HPDE6-E6E7 (cell line): ENCODE measurements at regions not wholly inside any gene's neighbourhood (a gene's known extent, or its start where the extent isn't known, plus 50 kb on each side); places are given as distances from the start of the nearest gene placed in this dataset.

Source experiments
- DNase-seq: peaks from one replicate; pipeline ENCODE4 v3.0.0; 2011; ENCODE audit warnings: missing footprints; ENCODE audit errors: extremely low spot score

DNA sequence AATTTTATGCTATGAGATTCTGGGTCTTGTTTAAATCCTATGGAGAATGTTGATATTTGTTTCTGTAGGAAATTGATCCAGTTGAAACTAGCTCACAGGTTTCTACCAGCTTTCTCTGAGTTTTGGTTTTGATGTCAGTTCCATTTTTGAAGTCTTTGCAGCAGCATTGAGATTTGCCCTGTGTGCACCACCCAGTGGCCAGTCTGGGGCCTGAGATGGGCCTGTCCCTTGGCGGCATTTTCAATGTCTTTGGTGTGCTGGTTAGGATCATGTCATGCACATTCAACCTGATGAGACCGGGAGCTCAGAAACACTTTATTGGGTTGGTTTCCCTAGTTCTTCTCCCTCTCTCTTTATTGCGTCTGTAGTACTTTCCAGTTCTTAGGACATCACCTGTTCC is 395.2 kb upstream of the MAP3K7 start:
- DNase-seq: no peak

DNA sequence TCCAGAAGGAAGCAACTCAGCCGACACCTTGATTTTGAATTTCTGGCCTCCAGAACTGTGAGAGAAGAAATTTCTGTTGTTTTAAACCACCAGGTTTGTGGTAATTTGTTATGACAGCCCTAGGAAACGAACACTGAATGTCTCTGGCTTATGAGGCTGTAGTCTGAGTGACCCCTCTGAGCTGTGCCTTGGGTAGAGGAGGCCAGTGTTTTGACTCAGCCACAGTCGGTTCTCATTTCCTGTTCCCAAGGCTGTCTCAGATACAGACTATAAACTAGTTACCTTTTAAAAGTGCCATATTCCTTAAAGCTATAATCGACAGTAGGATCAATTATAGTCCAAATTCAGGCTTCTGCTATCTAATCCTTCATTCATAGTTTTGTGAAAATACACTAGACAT is 391.2 kb upstream of the MAP3K7 start:
- DNase-seq: no peak

- DNase-seq: no peak
Measured at GRCh38 chr6:90977513-90977912, 390.6 kb upstream of the MAP3K7 start.

GRCh38 chr6:90976341-90976740 is 389.5 kb upstream of the MAP3K7 start:
- no peak for DNase-seq

- no peak for DNase-seq
Measured at GRCh38 chr6:90975741-90976140, 388.9 kb upstream of the MAP3K7 start.

DNA sequence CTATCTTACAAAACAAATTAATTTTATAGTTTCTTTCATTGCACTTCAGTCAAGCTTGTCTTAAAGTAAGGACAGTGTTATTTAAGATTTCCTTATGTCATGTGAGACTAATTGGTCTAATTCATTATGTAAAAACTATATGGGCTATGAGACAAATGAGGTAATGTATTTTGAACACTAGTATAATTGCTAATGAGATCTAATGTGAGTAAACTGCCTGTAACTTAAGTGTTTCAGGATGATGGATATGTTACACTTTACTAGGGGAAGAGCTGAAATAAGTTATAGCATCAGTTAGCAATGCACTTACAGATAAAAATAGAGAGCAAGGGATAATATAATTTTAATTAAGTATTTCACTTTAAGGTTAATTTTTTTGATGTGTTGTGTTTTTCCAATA is 386.3 kb upstream of the MAP3K7 start:
- DNase-seq: no peak

- DNase-seq: no peak
Measured at GRCh38 chr6:90970672-90971071, 383.8 kb upstream of the MAP3K7 start.

GRCh38 chr6:90967471-90967870 is 380.6 kb upstream of the MAP3K7 start:
- DNase-seq: no peak

GRCh38 chr6:90960324-90960723 is 373.5 kb upstream of the MAP3K7 start:
- DNase-seq: no peak

- DNase-seq: no peak
Measured at GRCh38 chr6:90955246-90955645, 368.4 kb upstream of the MAP3K7 start.

DNA sequence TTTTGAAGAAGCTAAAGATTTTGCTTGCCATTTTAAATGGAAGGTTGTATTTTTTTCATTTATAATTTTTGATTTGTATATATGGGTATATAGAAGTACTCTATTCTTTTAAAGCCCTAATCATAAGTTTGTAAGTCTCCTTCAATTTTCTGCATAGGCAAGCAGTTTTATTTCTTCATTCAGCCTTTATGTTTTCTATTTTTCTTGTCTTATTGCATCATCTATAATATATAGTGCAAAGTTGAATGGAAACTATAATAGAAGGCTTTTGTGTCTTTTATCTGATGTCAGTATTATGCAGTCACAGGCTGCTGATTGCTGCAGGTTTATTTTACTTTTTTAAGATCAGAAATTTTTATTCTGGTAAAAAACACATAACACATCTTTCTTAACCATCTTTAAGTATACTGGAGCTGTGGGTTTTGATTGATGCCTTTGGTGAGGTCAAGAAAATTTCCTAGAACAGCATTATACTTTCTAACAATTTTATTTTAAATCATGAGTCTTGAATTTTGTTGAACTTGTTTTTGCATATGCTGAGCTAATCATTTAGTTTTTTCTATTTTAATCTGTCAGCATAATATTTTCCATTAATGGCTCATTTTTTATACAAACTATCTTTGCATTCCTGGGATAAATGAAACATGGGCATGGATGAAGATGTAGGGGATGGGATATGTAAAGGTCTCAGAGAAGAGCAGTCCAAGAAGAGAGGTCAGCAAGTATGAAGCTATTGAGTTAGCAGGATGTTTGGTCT is 366.7 kb upstream of the MAP3K7 start:
- DNase-seq: no peak

DNA sequence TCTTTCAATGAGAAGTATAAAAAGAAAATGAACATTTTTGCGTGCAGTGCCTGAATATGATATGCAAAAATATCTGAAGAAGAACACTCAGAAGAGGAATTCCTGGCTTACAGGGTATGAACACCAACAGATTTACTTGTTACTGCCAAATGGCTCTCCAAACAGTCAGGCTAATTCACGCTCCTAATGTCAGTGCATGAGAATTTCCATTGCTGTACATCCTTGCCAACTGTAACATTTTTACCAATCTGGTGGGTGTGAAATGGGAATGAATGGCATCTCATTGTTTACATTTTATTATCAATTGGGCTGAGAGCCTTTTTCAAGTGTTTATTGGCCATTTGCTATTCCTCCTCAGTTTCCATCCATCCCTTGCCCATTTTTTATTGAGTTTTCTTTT is 365.3 kb upstream of the MAP3K7 start:
- DNase-seq: no peak

DNA sequence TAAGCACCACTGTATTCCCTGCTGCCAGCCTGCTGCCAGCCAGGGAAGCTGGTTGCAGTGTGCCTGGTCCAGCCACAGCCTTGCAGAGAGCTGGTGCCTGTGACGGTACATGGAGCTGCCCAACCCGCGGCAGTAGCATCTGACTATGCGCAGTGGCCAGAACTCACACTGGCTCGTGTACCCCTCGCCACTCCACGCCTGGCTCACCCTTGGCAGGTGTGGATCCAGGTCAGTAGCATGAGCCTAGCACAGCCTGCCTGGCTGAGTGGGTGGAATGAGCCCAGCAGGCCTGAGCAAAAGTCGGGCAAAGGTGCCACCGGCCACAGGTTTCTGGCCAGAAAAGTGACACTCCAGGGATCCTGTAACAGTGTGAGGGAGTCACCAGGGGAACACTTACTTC is 361.7 kb upstream of the MAP3K7 start:
- DNase-seq: no peak

- DNase-seq: no peak
Measured at GRCh38 chr6:90947184-90948064, 360.6 kb upstream of the MAP3K7 start.

DNA sequence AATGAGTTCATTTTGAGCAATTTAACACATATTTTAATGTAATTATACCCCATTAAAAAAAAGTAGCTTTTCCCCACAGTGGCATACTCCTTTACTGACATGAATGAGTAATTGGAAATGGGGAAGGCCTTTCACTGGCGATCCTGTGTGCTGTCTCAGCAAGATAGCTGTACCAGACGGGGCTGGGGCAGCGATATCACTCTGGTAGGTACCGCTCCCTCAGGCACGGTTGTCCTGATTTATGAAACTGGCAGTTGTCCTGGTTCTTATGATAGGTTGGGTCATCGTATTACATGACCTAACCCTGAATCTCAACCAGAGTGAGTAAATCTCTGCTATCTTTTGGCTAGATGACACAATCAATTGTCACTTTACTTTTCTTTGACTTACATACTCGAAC is 355.0 kb upstream of the MAP3K7 start:
- no peak for DNase-seq

DNA sequence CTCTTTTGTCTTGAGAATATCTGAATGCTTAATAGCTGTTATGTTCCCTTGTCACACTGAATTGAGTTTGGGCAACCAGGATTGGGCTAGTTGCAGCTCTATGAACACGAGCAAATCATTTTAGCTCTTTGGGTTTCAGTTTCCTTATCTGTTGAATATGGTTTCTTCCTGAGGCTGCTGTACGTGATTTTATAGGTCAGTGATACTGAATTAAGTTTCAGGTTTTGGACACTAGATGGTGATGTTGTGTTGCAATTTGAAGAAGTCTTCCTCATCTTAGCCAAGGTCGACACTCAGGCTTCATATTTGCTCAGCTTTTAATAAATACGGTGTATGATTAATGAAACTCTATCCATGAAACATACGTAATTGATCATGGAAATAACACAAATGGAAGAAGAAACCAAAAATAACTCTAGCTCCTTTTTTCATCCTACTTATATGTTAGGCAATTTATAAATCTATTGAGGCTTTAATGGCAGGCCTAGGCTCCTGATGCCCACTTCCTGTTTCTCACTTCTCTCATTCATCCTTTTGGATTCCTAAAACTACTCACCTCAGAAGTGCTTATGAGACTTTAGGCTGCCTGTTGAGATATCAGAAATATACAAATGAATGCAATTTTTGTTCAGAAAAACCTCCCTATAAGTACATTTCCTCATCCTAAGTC is 354.1 kb upstream of the MAP3K7 start:
- peak; percentile 38 for DNase-seq

GRCh38 chr6:90939906-90940305 is 353.0 kb upstream of the MAP3K7 start:
- DNase-seq: no peak

- no peak for DNase-seq
Measured at GRCh38 chr6:90938122-90938521, 351.2 kb upstream of the MAP3K7 start.

- DNase-seq: no peak
Measured at GRCh38 chr6:90936286-90936685, 349.4 kb upstream of the MAP3K7 start.

GRCh38 chr6:90934966-90935365 is 348.1 kb upstream of the MAP3K7 start:
- DNase-seq: no peak

DNA sequence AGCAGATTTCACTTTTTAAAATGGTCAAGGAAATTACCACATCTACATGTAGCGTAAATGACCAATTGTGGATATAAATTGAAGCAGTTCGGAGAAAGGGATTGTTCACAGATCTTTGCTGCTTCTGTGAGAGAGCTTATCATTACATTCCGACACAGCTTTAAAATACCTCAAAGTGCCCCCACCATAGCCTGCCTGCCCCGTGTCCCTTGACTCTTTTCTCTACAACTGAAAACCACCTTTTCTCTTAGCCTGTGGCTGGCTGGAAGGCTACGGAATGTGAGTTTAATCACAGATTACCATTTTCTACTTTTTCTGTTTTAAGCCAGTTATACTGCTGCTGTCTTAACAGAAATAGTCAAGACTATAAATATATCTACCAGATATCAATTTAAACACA is 347.2 kb upstream of the MAP3K7 start:
- DNase-seq: no peak

GRCh38 chr6:90932351-90932750 is 345.5 kb upstream of the MAP3K7 start:
- DNase-seq: no peak

GRCh38 chr6:90928051-90928450 is 341.2 kb upstream of the MAP3K7 start:
- DNase-seq: no peak
